ENCODE measurements at regions not wholly inside any gene's neighbourhood (a gene's known extent, or its start where the extent isn't known, plus 50 kb on each side); places are given as distances from the start of the nearest gene placed in this dataset.
A peak's percentile ranks its signal among the peaks of the same experiment; 100 is the strongest.

DNA sequence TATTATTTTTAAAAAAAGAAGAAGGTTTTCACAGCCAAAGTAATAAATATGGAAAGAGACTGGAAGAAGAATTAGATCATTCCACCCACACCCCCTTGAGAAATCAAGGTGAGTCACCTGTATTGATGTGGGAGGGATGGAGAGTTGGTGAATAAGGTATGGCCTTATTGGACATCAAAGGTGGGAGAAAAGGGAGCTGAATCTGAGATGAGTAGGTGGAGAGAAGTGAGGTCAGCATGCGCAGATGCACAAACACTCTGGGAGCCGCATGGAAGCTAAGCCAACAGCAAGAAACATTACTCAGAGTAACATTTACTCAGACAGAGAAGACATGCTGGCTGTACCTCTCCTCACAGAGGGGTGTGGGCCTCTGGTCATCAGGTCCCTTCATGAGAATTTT is 113.1 kb upstream of the FOXG1 start:
- no peak for DNase-seq

DNA sequence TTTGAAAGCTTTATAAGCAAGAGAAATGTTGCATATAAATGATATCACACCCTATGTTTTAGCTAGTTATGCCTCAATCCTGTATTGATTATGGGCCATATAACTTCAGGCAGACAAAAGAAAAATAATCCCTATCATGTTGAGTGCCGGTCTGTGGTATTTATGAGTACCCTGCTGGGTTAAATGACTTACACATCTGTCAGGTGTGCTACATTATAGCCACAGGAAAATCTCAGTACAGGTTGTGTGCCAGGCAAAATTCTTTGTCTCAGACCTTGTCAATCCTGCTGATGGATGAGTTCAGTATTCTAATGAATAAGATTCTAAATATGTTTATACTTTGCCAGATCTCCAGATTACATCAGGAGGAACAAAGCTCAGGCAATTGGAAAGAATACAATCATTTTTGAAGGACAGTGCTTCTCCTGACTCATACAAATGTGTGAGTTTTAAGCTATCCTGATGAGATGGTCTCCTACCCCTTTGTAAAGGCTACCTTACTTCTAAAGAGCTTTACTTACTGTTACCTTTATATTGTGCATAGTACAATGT is 109.8 kb upstream of the FOXG1 start:
- DNase-seq: peak; percentile 68 to 86

DNA sequence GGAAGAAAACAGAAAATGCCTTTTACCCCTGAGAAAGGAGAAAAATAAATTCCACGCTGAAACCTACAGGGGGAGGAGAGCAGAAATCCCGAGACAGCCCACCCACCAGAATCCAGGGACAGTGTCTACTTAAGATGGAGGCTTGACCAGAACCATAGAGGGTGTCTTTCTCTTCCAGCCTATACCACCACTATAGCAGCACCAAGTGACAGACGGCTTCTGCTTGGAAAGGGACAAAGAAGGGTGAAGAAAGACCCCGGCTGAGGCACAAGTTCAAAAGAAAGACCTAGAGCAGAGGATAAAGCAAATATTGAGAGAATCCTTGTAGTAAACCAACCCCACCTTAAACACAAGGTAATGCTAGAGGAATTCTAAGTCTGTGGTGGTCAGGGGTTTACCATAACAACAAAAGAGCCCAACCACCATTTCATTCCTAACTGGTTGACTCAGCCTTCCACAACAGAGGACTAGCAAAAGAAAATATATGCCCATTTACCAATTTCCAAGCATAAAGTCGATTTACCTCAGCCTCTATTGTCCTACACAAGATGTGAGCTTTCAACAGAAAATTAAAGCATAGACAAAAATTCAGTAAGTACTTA is 105.3 kb upstream of the FOXG1 start:
- DNase-seq: no peak

DNA sequence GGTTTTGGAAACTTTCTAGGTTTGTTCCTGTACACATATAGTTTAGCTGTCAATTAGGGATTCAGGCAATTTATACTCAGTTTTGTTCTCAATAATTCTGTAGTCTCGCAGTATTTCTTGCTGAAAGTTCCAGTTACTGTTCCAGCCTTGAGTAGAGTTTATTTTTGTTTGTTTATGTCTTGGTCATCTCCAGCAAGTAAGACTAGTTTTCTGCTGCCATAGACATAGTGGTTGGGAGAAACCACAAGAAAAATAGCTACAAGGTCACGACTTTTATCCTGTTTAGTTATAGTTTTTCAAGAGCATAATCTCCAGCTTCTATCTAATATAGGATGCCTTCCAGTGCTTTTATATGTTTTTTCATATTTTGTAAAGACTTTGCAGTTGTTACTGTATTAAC is 99.6 kb upstream of the FOXG1 start:
- DNase-seq: no peak

DNA sequence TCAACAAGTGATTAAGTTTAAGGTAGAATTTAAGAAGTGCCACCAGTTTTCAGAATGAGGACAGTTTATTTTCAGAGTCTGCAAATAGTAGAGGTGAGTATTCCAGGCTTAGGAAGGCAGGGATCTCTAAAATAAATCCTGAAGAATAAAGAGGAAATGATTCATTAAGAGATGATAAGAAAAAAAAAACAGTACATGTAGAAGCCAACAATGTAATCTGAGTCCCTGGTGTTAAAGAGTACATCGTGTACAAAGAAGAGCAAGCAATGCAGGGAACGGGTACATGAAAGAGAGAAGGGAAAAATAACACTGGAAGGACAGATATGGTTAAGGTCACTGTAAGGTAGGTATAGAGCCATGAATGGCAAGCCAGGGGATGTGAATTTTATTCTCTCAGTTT is 95.2 kb upstream of the FOXG1 start:
- DNase-seq: no peak

DNA sequence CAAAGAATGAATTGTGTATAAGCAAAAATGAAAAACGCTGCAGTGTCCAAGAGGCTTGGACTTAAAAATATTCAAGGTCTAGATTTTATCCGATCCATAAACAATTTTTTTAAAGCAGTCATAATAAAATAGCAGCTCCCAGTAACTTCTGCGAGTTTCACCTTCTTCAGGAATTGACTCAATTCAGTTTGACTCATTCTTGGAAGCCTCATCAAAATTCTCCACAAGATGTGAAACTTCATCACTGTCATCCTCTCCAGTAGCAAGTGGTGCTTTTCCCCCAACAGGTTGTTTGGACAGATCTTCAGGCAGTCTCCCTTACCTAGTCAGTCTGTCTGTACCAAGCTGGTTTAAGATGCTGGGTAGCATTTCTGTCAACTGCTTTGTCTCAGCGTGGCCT is 93.5 kb upstream of the FOXG1 start:
- DNase-seq: no peak

DNA sequence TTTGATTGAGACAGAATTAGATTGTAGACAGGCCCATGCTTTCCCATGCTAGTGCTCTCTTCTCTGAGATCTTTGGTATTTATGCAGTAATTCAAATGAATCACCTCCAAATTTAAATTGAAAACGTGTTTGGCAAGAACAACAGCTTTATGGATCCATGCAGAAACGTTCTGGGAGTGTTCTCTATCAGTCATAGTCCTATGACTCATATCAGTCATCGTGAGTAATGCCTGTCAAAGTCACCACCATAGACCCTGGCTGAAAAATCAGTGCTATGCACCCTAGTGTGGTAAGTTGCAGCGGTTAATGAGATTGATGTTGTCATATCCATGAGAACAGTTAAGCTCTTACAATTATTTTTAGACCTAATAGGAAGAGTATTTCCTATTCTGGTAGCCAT is 90.1 kb upstream of the FOXG1 start:
- no peak for DNase-seq

DNA sequence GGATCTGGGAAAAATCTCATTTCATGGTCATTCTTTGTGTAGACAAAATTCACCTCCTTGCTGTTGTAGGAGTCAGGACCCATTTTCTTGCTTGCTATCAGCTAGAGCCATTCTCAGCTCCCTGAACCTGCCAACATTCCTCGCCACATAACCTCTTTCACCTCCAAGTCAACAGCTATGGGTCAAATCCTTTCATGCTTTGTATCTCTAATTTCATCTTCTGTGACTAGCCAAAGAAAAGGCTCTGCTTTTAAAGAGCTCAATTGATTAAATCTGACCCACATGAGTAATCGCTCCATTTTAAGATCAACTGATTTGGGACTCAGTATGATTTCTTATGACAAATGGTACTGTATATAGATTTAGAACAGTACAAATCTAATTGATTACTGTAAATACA is 89.2 kb upstream of the FOXG1 start:
- DNase-seq: no peak

DNA sequence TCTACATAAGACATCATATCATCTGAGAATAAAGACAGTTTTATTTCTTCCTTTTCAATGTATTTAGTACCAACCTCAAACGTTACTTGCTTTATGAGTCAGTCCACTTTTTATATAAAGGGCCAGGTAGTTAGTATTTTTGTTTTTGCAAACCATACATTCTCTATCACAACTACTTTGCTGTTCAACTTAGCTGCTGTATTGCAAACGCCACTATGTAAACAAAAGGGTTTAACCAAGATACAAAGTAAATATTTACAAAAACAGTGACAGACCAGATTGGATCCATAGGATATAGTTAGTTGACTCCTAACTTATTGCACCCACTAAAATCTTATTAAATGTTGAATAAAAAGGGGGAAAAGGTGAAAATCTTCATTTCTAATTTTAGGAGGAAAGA is 87.7 kb upstream of the FOXG1 start:
- no peak for DNase-seq

DNA sequence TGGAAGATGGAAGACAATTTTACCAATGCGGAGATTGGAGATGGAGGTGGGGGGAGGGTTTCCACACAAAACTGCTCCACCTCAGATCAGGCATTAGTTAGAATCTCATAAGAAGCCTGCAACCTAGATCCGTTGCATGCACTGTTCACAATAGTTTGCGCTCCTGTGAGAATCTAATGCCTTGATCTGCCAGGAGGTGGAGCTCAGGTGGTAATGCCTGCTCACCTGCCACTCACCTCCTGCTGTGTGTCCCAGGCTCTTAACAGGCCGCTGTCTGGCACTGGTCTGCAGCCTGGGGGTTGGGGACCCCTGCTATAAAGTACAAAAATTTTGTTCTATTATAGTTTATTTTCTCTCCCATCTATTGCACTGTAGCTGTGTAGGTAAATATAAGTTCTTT is 84.9 kb upstream of the FOXG1 start:
- no peak for DNase-seq

DNA sequence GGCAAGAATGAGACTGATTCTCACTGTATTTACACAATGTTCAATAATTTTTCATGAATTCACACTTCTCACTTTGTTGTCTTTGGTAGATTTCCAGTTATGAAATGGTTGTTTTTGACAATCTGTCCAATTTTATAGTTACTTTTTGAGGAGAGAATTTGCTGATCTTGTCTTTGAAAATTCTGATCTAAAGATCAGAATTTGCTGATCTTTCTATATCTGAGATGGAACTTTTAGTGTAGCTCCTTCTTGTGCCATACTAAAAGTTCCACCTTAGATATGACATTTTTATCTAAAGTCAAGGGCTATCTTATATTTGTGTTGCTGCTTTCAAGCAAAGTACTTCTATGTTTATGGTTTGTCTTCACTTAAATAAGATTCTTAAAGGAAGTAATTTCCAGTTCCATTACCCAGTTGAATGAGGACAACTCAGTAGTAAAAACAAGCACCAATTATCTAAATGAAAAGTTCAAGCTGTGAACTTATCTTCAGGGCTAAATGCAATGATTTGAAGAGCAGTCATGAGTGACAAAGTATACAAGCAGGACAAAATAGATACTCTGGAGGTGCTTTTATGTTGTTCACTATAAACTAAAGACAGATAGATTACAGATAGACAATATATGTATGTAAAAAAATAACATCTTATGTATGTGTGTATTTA is 76.4 kb upstream of the FOXG1 start:
- DNase-seq: peak; percentile 44 to 86

DNA sequence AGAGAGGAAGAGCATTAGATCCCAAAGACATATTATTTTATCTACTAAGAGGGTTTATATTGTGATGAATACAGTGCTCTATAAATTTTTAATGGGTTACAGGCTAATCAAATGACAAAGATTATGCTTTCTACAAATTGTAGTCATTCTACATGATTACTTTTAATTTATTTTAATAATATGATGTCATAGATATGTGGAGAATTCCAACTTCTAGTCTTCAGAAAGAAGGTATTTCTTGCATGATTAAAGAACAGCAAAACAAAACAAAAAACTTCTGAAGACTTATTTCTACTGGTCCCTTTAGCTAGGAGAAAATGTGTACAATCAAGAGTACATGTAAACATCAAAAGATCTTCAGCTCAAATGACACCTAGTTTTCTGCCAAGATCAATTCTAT is 71.5 kb upstream of the FOXG1 start:
- DNase-seq: no peak

DNA sequence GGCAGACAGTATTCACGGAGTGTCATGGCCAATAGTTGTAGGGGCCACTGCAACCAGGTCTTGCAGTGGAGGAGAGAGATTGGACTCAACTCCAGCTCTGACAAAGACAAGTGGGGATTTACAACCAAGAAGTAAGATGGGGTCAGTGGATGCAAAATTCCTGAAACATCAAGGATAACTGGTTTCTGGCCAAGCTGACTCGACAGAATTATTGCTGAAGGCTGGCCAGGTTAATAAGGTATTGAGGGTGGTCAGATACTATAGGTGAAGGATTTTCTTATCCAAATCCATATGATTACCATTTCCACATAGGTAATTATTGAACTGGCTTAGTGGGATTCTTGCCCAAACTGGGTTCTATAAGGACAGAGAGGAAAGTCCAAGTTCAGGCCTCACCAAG is 64.9 kb upstream of the FOXG1 start:
- no peak for DNase-seq

DNA sequence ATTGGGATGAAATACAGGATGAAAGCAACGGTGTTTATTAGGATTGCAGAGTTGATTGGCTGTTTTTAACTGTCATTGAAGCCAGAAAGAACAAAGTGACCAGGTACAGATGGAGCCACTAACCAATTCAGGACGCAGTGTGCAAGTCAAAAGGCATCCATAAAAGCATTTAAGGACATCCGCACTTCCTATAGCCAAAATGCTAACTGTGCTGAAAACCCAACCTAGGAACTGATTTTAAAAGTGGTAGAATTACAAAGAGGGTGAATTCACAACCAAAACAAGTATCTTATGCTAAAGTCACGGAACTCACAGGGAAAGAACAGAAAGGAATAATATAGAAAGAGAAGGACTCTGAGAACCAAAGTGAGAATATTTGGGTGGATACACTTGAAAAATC is 63.1 kb upstream of the FOXG1 start:
- DNase-seq: no peak

DNA sequence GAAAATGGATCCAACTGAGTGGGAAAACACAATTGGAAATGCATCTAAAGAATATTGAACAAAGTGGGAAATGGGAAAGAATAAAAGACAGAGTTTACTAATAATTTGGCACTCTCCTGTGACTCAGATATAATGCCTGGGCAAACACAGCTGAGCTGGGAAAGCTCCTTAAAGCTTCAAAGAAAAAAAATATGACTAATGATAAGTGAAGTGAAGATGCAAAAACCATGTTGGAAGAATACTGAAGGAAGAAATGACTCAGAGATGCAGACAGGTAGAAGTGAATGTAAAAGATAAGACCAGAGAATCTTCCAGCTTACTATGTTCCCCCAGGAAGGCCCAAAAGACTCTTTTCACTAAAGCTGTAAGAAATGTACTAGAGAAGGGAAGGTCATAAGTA is 62.4 kb upstream of the FOXG1 start:
- no peak for DNase-seq

DNA sequence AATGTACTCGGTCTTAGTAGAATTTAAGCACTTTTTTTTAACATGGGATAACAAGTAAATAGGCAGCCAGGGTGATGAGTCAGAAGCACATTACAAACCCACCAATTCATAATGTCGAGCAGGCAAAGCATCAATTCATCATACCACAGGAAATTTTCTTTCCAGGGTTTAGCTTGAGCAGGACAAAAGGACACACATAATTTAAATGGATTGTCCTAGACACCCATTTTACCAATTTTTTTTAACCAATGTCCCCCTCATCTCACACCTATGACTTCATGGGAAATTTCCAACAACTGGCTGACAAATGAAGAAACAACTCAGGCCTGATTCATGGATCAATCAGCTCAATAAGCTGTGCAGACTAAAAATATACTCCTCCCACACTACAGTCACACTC is 58.8 kb upstream of the FOXG1 start:
- no peak for DNase-seq

DNA sequence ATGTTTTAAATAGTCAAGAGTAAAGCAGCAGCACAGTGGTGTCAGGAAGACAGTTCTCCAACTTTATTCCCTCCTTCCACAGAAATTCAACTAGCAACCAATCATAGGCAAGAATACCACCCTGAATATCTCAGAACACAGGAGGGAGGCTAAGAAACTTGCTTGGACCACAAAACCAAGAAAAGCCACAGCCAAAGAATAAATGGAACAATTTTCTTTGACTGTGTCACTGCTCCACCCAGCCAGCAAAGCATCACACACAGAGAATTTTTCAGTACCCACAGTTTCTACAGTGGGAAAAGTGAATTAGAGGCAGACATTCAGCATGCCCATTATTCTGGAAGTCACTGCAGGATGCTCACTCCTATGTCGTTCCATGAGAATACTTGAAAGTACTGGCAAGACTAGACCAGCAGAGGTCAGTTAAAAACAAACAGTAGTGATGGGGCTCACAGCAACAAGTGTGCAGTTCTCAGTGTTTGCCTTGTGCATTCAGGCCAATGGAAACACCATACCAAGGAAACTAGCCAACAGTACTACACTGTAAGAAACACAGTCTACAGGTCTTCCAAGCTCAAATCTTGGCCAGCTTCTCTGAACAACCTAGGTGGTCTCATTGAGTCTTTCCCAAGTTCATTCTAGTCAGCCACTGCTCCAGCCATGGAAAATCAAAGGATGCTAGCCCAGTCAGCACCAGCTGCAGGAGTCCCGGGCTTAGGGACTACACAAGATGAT is 56.8 kb upstream of the FOXG1 start:
- no peak for DNase-seq
